Skeletal muscle tissue (tissue), 3 donors: ENCODE measurements at regions not wholly inside any gene's neighbourhood (a gene's known extent, or its start where the extent isn't known, plus 50 kb on each side); places are given as distances from the start of the nearest gene placed in this dataset.

Experiments used
- H3K27ac ChIP-seq: one replicate; pipeline ENCODE4 v1.7.0; 2013; ENCODE audit warnings: mild to moderate bottlenecking, low read depth, low read length, inconsistent platforms
- H3K27me3 ChIP-seq, 3 donors: one replicate each; pipeline ENCODE4 v1.7.0; 2013; ENCODE audit warnings: low read length in 3 of 3; ENCODE audit not compliant: control insufficient read depth in 3 of 3, insufficient read depth in 3 of 3
- H3K36me3 ChIP-seq, 3 donors: one replicate each; pipeline ENCODE4 v1.7.0; 2013; ENCODE audit warnings: low read length in 3 of 3; ENCODE audit not compliant: control insufficient read depth in 3 of 3, insufficient read depth in 3 of 3
- H3K4me1 ChIP-seq, 3 donors: one replicate each; pipeline ENCODE4 v1.7.0; 2013; ENCODE audit warnings: low read length in 3 of 3, mild to moderate bottlenecking in 3 of 3; ENCODE audit not compliant: control insufficient read depth in 3 of 3, insufficient read depth in 3 of 3
- H3K4me3 ChIP-seq, 3 donors: one replicate each; pipeline ENCODE4 v1.7.0; 2013; ENCODE audit warnings: low read length in 3 of 3
- H3K9ac ChIP-seq, 3 donors: one replicate each; pipeline ENCODE4 v1.7.0; 2013; ENCODE audit warnings: low read length in 3 of 3, mild to moderate bottlenecking in 3 of 3, moderate library complexity in 2 of 3, low read depth in 1 of 3
- H3K9me3 ChIP-seq, 3 donors: one replicate each; pipeline ENCODE4 v1.7.0; 2013; ENCODE audit warnings: low read length in 3 of 3; ENCODE audit not compliant: control insufficient read depth in 3 of 3
- donor health status: Osteomylitis.

DNA sequence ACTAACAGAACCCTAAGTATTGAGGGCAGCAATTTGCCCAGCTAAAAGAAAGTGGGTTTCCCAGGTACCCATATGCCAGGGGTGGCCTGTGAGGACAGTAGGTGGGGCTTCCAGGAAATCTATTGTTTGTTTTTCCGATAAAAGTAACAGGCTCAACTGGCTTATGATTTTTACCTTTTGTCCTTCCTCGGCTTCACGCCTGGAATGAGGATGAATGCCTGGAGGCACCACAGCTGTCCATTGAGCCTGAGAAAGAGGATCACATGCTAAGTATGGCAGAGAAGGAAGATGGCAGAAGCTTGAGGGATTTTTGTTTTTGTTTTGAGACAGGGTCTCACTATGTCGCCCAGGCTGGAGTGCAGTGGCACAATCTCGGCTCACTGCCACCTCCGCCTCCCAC is 84.1 kb downstream of the KLF4 start:
- Histone ChIP-seq H3K4me1 (peaks cover 0 to 10% (median 4%) of the 10 kb centered on the region in 3 donors), H3K36me3 (no peaks in the 10 kb centered on the region), H3K27me3 (peaks cover 0 to 3% (median 0%) of the 10 kb centered on the region in 3 donors), H3K9ac (no peak overlapping the region), H3K9me3 (no peaks in the 10 kb centered on the region), H3K27ac (no peak overlapping the region), H3K4me3 (no peak overlapping the region)

DNA sequence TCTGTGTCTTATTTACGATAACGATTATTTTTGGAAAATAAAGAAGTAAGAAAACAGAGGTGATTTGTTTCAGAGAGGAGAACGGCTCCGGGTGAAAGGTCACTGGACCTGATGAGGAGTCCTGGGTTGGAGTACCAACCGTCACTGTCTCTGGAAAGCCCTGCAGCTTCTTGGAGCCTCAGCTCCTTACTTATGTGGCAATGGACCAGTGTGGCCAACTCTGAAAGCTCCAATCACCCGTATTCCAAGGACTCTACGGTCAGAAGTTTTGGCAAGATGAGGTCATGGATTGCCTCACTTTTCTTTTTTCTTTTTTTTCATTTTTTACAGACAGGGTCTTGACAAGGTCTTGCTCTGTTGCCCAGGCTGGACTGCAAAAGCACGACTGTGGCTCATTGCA is 84.8 kb downstream of the KLF4 start:
- H3K4me1 ChIP-seq = peaks cover 0 to 10% (median 4%) of the 10 kb centered on the region in 3 donors
- no peaks in the 10 kb centered on the region for H3K9me3 ChIP-seq
- no peaks in the 10 kb centered on the region for H3K36me3 ChIP-seq
- H3K9ac ChIP-seq = no peak overlapping the region
- no peak overlapping the region for H3K27ac ChIP-seq
- peaks cover 0 to under 1% (median 0%) of the 10 kb centered on the region in 3 donors for H3K27me3 ChIP-seq
- H3K4me3 ChIP-seq = no peak overlapping the region

DNA sequence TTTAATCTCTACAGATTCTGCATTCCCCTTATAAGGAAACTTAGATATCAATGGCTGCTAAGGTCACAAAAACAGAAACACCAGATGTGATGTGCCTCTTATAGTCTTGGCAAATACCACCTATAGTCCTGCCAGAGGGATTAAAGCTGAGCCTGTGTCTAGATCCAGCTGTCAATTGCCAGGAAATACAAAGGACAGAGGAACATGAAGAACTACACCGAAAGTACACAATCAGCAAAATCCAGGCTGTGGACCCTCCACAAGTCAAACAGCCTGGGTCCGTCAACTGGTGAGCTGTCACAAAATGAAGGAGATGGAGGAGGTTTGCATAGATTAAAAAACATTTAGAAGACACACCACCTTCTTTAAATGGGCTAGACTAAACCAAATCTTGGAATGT is 85.4 kb downstream of the KLF4 start:
- H3K9me3 ChIP-seq = no peaks in the 10 kb centered on the region
- H3K27me3 ChIP-seq = no peaks in the 10 kb centered on the region
- H3K9ac ChIP-seq = no peak overlapping the region
- no peaks in the 10 kb centered on the region for H3K36me3 ChIP-seq
- H3K4me1 ChIP-seq = peaks cover 0 to 10% (median 4%) of the 10 kb centered on the region in 3 donors
- no peak overlapping the region for H3K27ac ChIP-seq
- no peak overlapping the region for H3K4me3 ChIP-seq

DNA sequence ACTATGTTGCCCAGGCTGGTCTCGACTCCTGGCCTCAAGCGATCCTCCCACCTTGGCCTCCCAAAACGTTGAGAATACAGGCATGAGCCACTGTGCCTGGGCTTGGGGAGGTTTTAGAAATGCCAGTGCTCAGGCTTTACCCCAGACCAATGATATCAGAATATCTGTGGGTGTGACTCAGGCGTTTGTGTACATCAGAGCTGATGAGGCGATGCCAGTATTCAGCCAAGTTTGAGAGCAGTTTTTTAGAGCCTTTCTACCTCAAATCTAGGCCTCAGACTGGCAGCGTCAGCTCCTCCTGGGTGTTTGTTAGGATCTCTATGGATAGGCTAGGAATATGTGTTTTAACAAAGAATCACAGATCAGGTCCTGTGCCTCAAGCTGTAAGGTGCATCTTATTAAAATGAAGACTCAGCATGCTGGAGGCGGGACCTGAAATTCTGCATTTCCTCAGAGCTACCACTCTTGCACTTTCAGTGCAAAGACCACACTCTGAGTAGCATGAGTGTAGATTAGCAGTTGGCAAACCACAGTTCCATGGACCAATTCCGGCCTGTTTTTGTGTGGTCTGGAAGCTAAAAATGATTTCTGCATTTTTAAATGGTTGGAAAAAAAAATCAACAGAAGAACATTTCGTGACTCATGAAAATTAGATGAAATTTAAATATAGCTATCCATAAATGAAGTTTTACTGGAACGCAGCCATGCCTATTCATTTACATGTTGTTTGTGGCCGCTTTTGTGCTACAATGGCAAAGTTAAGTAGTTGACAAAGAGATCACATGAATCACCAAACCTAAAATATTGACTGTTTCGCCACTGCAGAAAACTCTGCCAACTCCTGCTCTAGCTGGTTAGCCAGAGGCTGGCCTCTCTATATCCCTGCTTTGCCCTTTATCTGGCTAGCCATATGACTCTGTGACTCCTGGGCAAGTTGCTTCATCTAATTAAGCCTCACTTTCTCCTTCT is 92.2 kb downstream of the KLF4 start:
- Histone ChIP-seq H3K27ac (no peak overlapping the region), H3K27me3 (no peaks in the 10 kb centered on the region), H3K4me1 (no peaks in the 10 kb centered on the region), H3K36me3 (no peaks in the 10 kb centered on the region), H3K9me3 (no peaks in the 10 kb centered on the region), H3K9ac (no peak overlapping the region), H3K4me3 (no peak overlapping the region)

DNA sequence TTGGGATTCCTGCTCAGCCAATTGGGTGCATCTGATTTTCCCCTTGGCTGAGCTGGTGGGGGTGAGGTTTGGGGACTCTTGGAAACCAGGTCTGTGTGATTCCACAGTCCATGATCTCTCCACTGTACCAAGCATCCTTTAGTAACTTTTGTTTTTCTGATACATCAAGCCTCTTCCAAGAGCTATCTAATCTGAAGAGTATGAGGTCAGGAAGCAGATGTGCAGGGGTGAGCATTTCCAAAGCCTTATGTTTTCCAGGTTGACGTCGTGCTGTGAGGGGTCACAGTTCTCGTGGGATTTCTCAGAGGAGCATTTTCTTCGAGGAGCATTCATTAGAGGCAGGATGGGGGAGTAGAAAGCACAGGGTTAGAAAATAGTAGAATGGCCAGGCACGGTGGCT is 95.3 kb downstream of the KLF4 start:
- Histone ChIP-seq H3K36me3 (no peaks in the 10 kb centered on the region), H3K9me3 (no peaks in the 10 kb centered on the region), H3K4me3 (no peak overlapping the region), H3K27me3 (no peaks in the 10 kb centered on the region), H3K9ac (no peak overlapping the region), H3K4me1 (peaks cover 14 to 16% (median 14%) of the 10 kb centered on the region in 3 donors), H3K27ac (no peak overlapping the region)

DNA sequence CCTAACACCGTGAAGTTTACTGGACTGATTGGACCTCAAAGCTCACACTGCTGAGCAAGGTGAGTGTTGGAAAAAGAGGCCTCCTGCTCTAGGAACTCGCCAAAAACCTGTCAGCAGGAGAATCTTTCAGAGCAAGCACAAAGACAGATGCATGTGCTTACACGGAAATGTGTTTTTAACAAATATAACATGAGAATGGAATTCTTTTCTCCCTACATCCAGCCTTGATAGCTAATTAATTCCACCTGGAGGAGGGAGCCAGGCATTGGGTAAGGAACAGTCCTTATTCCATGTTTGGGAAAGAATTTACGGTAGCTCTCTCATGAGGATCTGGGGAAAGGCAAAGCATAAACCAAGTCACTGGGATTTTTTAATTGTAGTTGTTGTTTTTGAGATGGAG is 98.8 kb downstream of the KLF4 start:
- H3K27ac ChIP-seq = peak overlapping the region; percentile 15

DNA sequence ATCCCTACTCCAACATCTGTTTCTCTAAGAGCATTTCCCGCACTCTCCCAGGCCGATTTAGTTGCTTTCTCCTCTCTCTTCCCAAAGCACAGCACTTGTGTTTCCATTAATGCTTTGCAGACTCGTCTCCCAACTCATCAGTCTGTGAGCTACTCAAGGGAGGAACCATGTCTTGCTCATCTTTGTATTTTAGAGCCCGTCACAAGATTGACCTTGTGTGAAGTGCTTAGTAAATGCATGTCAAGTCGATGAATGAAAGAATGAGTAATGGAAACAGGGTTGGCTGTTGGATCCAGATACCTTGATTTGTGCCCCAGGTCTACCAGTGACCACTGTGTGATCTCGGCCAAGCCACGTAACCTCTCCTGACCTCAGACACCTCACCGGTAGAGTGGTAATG is 99.3 kb downstream of the KLF4 start:
- H3K4me3 ChIP-seq = no peak overlapping the region
- no peaks in the 10 kb centered on the region for H3K9me3 ChIP-seq
- no peak overlapping the region for H3K9ac ChIP-seq
- H3K36me3 ChIP-seq = no peaks in the 10 kb centered on the region
- H3K27me3 ChIP-seq = no peaks in the 10 kb centered on the region
- H3K27ac ChIP-seq = peak overlapping the region; percentile 15
- peaks cover 28 to 35% (median 30%) of the 10 kb centered on the region in 3 donors for H3K4me1 ChIP-seq

More for the DNA sequence above, 98.8 kb downstream of the KLF4 start:
- no peak overlapping the region for H3K4me3 ChIP-seq
- H3K4me1 ChIP-seq = peaks cover 28 to 32% (median 29%) of the 10 kb centered on the region in 3 donors
- no peaks in the 10 kb centered on the region for H3K9me3 ChIP-seq
- no peak overlapping the region for H3K9ac ChIP-seq
- no peaks in the 10 kb centered on the region for H3K27me3 ChIP-seq
- H3K36me3 ChIP-seq = no peaks in the 10 kb centered on the region

DNA sequence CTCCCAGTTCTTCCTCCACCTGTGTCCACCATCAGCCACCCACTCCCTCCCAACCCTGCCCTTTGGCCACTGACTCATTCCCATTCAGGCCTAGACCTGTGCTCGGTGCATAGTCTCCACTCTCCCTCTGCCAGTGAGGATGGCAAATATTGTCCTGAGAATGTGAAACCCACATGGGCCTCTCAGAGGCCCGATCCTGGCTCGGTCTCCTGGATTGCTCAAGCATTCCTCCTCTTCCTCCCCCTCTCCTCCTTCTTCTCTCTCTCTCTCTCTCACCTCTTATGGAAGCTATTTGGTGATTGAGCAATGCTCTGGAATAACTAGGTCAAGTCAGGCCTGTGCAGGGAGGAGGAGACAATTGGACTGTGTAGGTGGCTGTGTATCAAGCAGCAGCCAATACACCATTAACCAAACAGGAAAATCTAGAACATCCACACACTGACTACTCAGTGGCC is 99.9 kb downstream of the KLF4 start:
- Histone ChIP-seq H3K9me3 (no peaks in the 10 kb centered on the region), H3K36me3 (no peaks in the 10 kb centered on the region), H3K4me1 (peaks cover 28 to 35% (median 30%) of the 10 kb centered on the region in 3 donors), H3K4me3 (no peak overlapping the region), H3K27ac (peak overlapping the region; percentile 15), H3K27me3 (no peaks in the 10 kb centered on the region), H3K9ac (no peak overlapping the region)

DNA sequence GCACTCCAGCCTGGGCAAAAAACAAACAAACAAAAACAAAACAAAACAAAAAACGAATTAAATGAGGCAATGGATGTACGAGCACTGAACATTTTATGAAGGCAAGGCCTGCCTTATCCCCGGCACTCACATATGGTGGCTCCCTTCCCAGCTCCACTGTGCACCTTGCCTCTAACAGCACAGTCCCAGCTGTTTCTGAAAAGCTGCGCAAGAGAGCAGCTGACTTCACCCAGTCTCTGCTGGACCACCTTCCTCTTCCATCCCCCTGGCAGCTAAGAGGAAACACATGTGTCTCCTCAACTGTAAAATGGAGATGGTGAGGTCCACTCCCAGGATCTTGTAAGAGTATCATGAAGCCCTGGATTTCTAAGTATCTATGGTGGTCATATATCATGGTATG is 100.7 kb downstream of the KLF4 start:
- H3K27me3 ChIP-seq = no peaks in the 10 kb centered on the region
- H3K4me1 ChIP-seq = peaks cover 28 to 35% (median 30%) of the 10 kb centered on the region in 3 donors
- no peak overlapping the region for H3K9ac ChIP-seq
- H3K4me3 ChIP-seq = no peak overlapping the region
- no peaks in the 10 kb centered on the region for H3K36me3 ChIP-seq
- H3K27ac ChIP-seq = no peak overlapping the region
- H3K9me3 ChIP-seq = no peaks in the 10 kb centered on the region

DNA sequence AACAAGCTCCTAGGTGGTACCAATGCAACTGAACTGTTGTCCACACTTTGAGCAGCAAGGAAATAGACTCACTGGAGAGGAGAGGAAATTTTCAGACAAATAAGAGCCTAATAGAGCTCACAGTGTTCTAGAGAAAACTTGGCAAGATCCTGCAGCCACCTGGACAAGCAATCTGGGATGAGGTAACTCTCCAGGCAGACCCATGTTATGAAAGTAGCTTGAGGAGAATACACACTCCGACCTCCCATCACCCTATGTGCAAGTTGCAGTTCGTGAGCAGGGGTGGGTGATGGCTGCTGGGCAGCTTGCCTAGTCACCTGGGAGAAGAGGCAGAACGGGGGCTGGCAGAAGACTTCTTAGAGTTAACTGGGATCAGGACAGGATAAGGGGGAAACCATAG is 102.2 kb downstream of the KLF4 start:
- Histone ChIP-seq H3K9me3 (no peaks in the 10 kb centered on the region), H3K4me3 (no peak overlapping the region), H3K4me1 (peaks cover 28 to 35% (median 30%) of the 10 kb centered on the region in 3 donors), H3K36me3 (no peaks in the 10 kb centered on the region), H3K9ac (no peak overlapping the region), H3K27ac (no peak overlapping the region), H3K27me3 (no peaks in the 10 kb centered on the region)
